Small intestine (tissue), 7 donors: ENCODE measurements at regions not wholly inside any gene's neighbourhood (a gene's known extent, or its start where the extent isn't known, plus 50 kb on each side); places are given as distances from the start of the nearest gene placed in this dataset.
"Not testable (repeated sequence)": the region's sequence is repeated elsewhere in the genome, so short reads cannot be mapped to it uniquely, and the experiment has no call there.

Experiments
- DNase-seq, 2 donors: peaks; one replicate each; pipeline versions ENCODE4 v3.0.0 to v3.0.0-alpha.2; 2013
- FAIRE-seq: peaks from 2 replicates; lab custom pipeline; 2012; peaks lifted over from hg19 to GRCh38; lab: Jason Lieb, UNC
- H3K27ac ChIP-seq, 3 donors: one replicate each; pipeline ENCODE4 v1.5.1; 2013; ENCODE audit warnings: low read length in 2 of 3, mild to moderate bottlenecking in 2 of 3, control low read depth in 1 of 3, inconsistent platforms in 1 of 3, low read depth in 1 of 3, moderate library complexity in 1 of 3
- H3K27me3 ChIP-seq, 3 donors: one replicate each; pipeline ENCODE4 v1.6.1; 2013; ENCODE audit warnings: low read length in 3 of 3, inconsistent platforms in 1 of 3; ENCODE audit not compliant: control insufficient read depth in 3 of 3, insufficient read depth in 3 of 3
- H3K36me3 ChIP-seq, 3 donors: one replicate each; pipeline ENCODE4 v1.6.1; 2013; ENCODE audit warnings: low read length in 3 of 3, inconsistent platforms in 1 of 3, low read depth in 1 of 3, mild to moderate bottlenecking in 1 of 3, moderate library complexity in 1 of 3; ENCODE audit not compliant: control insufficient read depth in 3 of 3, insufficient read depth in 2 of 3
- H3K4me1 ChIP-seq, 3 donors: one replicate each; pipeline ENCODE4 v1.6.1; 2013; ENCODE audit warnings: low read length in 2 of 3, inconsistent platforms in 1 of 3, low read depth in 1 of 3, mild to moderate bottlenecking in 1 of 3, moderate library complexity in 1 of 3; ENCODE audit not compliant: control insufficient read depth in 3 of 3, insufficient read depth in 2 of 3
- H3K4me3 ChIP-seq, 3 donors: one replicate each; pipeline ENCODE4 v1.5.1; 2013; ENCODE audit warnings: low read length in 3 of 3, control low read depth in 1 of 3, inconsistent platforms in 1 of 3, low read depth in 1 of 3, mild to moderate bottlenecking in 1 of 3, moderate library complexity in 1 of 3
- H3K9me3 ChIP-seq, 2 donors: one replicate each; pipeline ENCODE4 v1.6.1; 2013; ENCODE audit warnings: low read depth in 1 of 2, low read length in 1 of 2; ENCODE audit not compliant: control insufficient read depth in 2 of 2, insufficient read depth in 1 of 2
- WGBS, 3 donors: extraction: QIAGEN DNeasy Blood & Tissue Kit; methylation state at CpG; one replicate each; pipeline ENCODE4 v1.1.7; 2013; 5-methylcytosine and 5-hydroxymethylcytosine counted together
- donor health status: healthy with polysubstance abuse.
- donor health status: control.
- donor health status: control.
- donor health status: Bipolar disorder and iron deficiency.
- donor health status: healthy.

- no peaks in the 10 kb centered on the region for H3K9me3 ChIP-seq
- no peak overlapping the region for H3K27ac ChIP-seq
- FAIRE-seq (no peak), DNase-seq (peak in 1 of 2 donors; percentile 35)
- H3K4me3 ChIP-seq: no peak overlapping the region
- no peaks in the 10 kb centered on the region for H3K36me3 ChIP-seq
- H3K27me3 ChIP-seq: no peaks in the 10 kb centered on the region
- peaks cover 0 to 9% (median 0%) of the 10 kb centered on the region in 3 donors for H3K4me1 ChIP-seq
Measured at GRCh38 chr13:60273971-60274527, 110.3 kb upstream of the DIAPH3 start.

- H3K27me3 ChIP-seq: no peaks in the 10 kb centered on the region
- 91 to 94% (median 93%) methylated on average over 12 of the region's 12 CpGs for WGBS, 3 donors
- no peaks in the 10 kb centered on the region for H3K9me3 ChIP-seq
- no peak for DNase-seq
- H3K27ac ChIP-seq: no peak overlapping the region
- no peaks in the 10 kb centered on the region for H3K36me3 ChIP-seq
- FAIRE-seq: no peak
- H3K4me1 ChIP-seq: peaks cover 0 to 9% (median 0%) of the 10 kb centered on the region in 3 donors
- H3K4me3 ChIP-seq: no peak overlapping the region
Measured at GRCh38 chr13:60274655-60275054, 110.9 kb upstream of the DIAPH3 start.

GRCh38 chr13:60275208-60275607 is 111.5 kb upstream of the DIAPH3 start:
- no peak overlapping the region for H3K4me3 ChIP-seq
- peaks cover 0 to 9% (median 0%) of the 10 kb centered on the region in 3 donors for H3K4me1 ChIP-seq
- WGBS, 3 donors: 79 to 90% (median 82%) methylated on average over 9 of the region's 9 CpGs
- no peaks in the 10 kb centered on the region for H3K27me3 ChIP-seq
- no peak overlapping the region for H3K27ac ChIP-seq
- no peaks in the 10 kb centered on the region for H3K36me3 ChIP-seq
- H3K9me3 ChIP-seq: no peaks in the 10 kb centered on the region
- no peak for DNase-seq
- no peak for FAIRE-seq

GRCh38 chr13:60280524-60280923 is 116.5 kb upstream of the TDRD3 start:
- not testable (repeated sequence) for DNase-seq, H3K36me3 ChIP-seq, H3K4me1 ChIP-seq, H3K9me3 ChIP-seq, H3K27me3 ChIP-seq, H3K4me3 ChIP-seq, FAIRE-seq, H3K27ac ChIP-seq
- WGBS, 3 donors: 95 to 100% (median 100%) methylated on average over 1 of the region's 1 CpG

- H3K36me3 ChIP-seq: no peaks in the 10 kb centered on the region
- no peak for FAIRE-seq
- DNase-seq: no peak
- no peaks in the 10 kb centered on the region for H3K9me3 ChIP-seq
- no peak overlapping the region for H3K4me3 ChIP-seq
- no peaks in the 10 kb centered on the region for H3K4me1 ChIP-seq
- WGBS, 3 donors: 49 to 66% (median 62%) methylated on average over 2 of the region's 2 CpGs
- no peaks in the 10 kb centered on the region for H3K27me3 ChIP-seq
- no peak overlapping the region for H3K27ac ChIP-seq
Measured at GRCh38 chr13:60282186-60282585, 114.8 kb upstream of the TDRD3 start.

GRCh38 chr13:60282708-60283107 is 114.3 kb upstream of the TDRD3 start:
- FAIRE-seq (no peak), DNase-seq (no peak)
- no peak overlapping the region for H3K4me3 ChIP-seq
- H3K4me1 ChIP-seq: no peaks in the 10 kb centered on the region
- no peak overlapping the region for H3K27ac ChIP-seq
- no peaks in the 10 kb centered on the region for H3K9me3 ChIP-seq
- H3K36me3 ChIP-seq: no peaks in the 10 kb centered on the region
- H3K27me3 ChIP-seq: no peaks in the 10 kb centered on the region
- WGBS, 3 donors: 50 to 72% (median 52%) methylated on average over 1 of the region's 1 CpG

GRCh38 chr13:60286707-60287106 is 110.3 kb upstream of the TDRD3 start:
- peaks cover 0 to under 1% (median 0%) of the 10 kb centered on the region in 3 donors for H3K27me3 ChIP-seq
- no peaks in the 10 kb centered on the region for H3K9me3 ChIP-seq
- H3K36me3 ChIP-seq: no peaks in the 10 kb centered on the region
- FAIRE-seq: no peak
- H3K27ac ChIP-seq: no peak overlapping the region
- no peak for DNase-seq
- H3K4me1 ChIP-seq: no peaks in the 10 kb centered on the region
- WGBS, 3 donors: 93 to 95% (median 95%) methylated on average over 10 of the region's 10 CpGs
- no peak overlapping the region for H3K4me3 ChIP-seq

- Histone ChIP-seq H3K4me1 (no peaks in the 10 kb centered on the region), H3K4me3 (no peak overlapping the region), H3K9me3 (no peaks in the 10 kb centered on the region), H3K36me3 (no peaks in the 10 kb centered on the region), H3K27me3 (peaks cover 0 to 1% (median 0%) of the 10 kb centered on the region in 3 donors), H3K27ac (no peak overlapping the region)
- FAIRE-seq (no peak), DNase-seq (no peak)
- 86 to 92% (median 91%) methylated on average over 6 of the region's 6 CpGs for WGBS, 3 donors
Measured at GRCh38 chr13:60288569-60288968, 108.5 kb upstream of the TDRD3 start.

- Histone ChIP-seq H3K36me3 (no peaks in the 10 kb centered on the region), H3K4me3 (no peak overlapping the region), H3K27ac (no peak overlapping the region), H3K9me3 (peaks cover 0 to 7% of the 10 kb centered on the region in 2 donors), H3K4me1 (no peaks in the 10 kb centered on the region), H3K27me3 (no peaks in the 10 kb centered on the region)
- DNase-seq (no peak), FAIRE-seq (no peak)
- WGBS, 3 donors: 57 to 65% (median 58%) methylated on average over 7 of the region's 7 CpGs
Measured at GRCh38 chr13:60303166-60303565, 93.9 kb upstream of the TDRD3 start.
